ENCODE measurements at regions not wholly inside any gene's neighbourhood (a gene's known extent, or its start where the extent isn't known, plus 50 kb on each side); places are given as distances from the start of the nearest gene placed in this dataset.
"Not testable (repeated sequence)": the region's sequence is repeated elsewhere in the genome, so short reads cannot be mapped to it uniquely, and the experiment has no call there.

- not testable (repeated sequence) for FAIRE-seq
These were observed 776.2 kb upstream of the NCAM2 start for GRCh38 chr21:20221981-20222380.

- FAIRE-seq = not testable (repeated sequence)
These were observed 761.6 kb upstream of the NCAM2 start for GRCh38 chr21:20236649-20237048.

- no peak for FAIRE-seq
These were observed 748.8 kb upstream of the NCAM2 start for GRCh38 chr21:20249401-20249800.

GRCh38 chr21:20250337-20250736, 747.9 kb upstream of the NCAM2 start:
- FAIRE-seq = peak; percentile 61

GRCh38 chr21:20253261-20253660, 744.9 kb upstream of the NCAM2 start:
- no peak for FAIRE-seq

GRCh38 chr21:20254964-20255363, 743.2 kb upstream of the NCAM2 start:
- peak; percentile 9 for FAIRE-seq

GRCh38 chr21:20257052-20257740, 741.0 kb upstream of the NCAM2 start:
- FAIRE-seq = no peak

- no peak for FAIRE-seq
These were observed 739.7 kb upstream of the NCAM2 start for GRCh38 chr21:20258542-20258941.

- no peak for FAIRE-seq
These were observed 739.0 kb upstream of the NCAM2 start for GRCh38 chr21:20259031-20259867.

- FAIRE-seq = no peak
These were observed 738.1 kb upstream of the NCAM2 start for GRCh38 chr21:20260124-20260523.

GRCh38 chr21:20261364-20261763, 736.8 kb upstream of the NCAM2 start:
- FAIRE-seq = no peak

- FAIRE-seq = no peak
These were observed 732.3 kb upstream of the NCAM2 start for GRCh38 chr21:20265707-20266440.

GRCh38 chr21:20266441-20266710, 731.8 kb upstream of the NCAM2 start:
- no peak for FAIRE-seq

GRCh38 chr21:20270365-20271055, 727.7 kb upstream of the NCAM2 start:
- FAIRE-seq = no peak

- FAIRE-seq = no peak
These were observed 725.3 kb upstream of the NCAM2 start for GRCh38 chr21:20272791-20273362.

- FAIRE-seq = no peak
These were observed 721.8 kb upstream of the NCAM2 start for GRCh38 chr21:20276377-20276776.

- no peak for FAIRE-seq
These were observed 721.3 kb upstream of the NCAM2 start for GRCh38 chr21:20276954-20277353.

- no peak for FAIRE-seq
These were observed 714.4 kb upstream of the NCAM2 start for GRCh38 chr21:20283836-20284235.

GRCh38 chr21:20292280-20292679, 705.9 kb upstream of the NCAM2 start:
- no peak for FAIRE-seq

GRCh38 chr21:20292854-20293253, 705.4 kb upstream of the NCAM2 start:
- not testable (repeated sequence) for FAIRE-seq

- FAIRE-seq = no peak
These were observed 696.8 kb upstream of the NCAM2 start for GRCh38 chr21:20301395-20301794.

- FAIRE-seq = no peak
These were observed 696.1 kb upstream of the NCAM2 start for GRCh38 chr21:20302084-20302483.

GRCh38 chr21:20306836-20307235, 691.4 kb upstream of the NCAM2 start:
- FAIRE-seq = peak; percentile 25

All from A204.1 (cell line).